ENCODE measurements at regions not wholly inside any gene's neighbourhood (a gene's known extent, or its start where the extent isn't known, plus 50 kb on each side); places are given as distances from the start of the nearest gene placed in this dataset.
A peak's percentile ranks its signal among the peaks of the same experiment; 100 is the strongest.
"Not testable (repeated sequence)": the region's sequence is repeated elsewhere in the genome, so short reads cannot be mapped to it uniquely, and the experiment has no call there.

DNA sequence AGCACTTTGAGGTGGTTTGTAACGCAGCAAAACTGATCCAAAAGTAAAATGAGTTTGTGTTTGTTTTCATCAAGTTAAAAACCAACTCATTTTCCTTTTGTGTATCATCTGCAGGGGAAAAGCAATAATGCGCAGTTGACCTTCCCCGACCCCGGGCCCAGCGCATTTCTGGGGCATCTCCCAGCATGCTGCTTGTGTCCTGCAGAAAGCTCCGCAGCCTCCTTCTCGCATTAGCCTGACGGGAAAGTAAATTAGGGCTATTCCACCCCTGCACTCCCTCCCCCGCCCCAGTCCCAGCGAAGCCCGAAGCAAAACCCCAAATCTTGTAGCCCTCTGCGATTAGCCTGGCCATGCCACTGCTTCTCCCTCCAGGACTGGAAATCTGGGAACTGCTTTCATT lies 82.0 kb upstream of the PPM1B start:
- DNase-seq, result no peak

DNA sequence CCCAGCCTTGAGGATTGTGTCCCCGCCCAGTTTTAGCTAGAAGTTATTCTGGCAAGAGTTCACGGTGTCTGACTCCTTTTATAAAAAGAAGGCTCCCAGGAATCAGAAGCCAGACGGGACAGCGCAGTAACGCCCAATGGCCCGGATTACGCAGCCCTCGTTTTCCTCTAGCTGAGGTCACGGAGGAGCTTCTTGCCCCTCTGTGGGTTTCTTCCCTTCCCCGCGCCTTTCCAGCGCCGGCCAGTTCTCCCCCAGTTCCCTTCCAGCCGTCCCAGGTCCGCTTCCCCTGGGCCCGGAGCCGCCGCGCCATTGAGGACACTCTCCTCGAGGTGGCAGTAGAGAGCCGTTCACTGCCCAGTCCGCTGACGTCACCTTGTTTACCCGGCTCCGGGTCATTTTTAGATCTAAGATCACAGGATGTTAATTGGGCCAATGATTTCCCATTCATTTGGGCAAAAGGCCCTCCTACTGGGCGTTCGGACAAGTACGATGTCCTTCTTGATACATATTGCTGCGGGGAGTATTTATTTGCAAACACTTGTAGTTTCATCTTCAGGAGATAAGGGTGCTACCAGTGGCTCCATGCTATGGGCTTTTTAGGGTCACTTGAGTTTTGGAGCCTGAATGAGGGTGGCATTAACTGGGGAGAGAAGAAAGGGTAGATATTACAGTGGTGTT lies 81.5 kb upstream of the PPM1B start:
- DNase-seq, result peak; percentile 57

DNA sequence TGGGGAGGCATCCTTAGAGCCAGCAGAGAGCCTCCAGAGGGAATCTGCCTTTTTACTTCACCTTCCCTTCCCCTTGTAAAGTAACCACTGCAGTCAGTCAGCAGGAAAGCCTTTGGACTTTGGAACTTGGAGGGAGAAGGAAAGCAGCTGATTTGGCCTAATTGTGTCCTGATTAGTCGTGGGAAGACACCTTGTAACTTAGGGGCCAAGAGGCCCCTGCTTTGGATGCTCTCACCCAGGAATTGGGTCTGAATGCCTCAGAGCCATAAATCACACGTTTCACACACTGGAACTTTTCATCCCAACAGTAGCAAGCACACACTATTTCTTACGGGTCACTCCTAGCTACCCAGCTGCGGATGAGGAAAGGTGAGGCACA lies 81.0 kb upstream of the PPM1B start:
- no peak for DNase-seq

DNA sequence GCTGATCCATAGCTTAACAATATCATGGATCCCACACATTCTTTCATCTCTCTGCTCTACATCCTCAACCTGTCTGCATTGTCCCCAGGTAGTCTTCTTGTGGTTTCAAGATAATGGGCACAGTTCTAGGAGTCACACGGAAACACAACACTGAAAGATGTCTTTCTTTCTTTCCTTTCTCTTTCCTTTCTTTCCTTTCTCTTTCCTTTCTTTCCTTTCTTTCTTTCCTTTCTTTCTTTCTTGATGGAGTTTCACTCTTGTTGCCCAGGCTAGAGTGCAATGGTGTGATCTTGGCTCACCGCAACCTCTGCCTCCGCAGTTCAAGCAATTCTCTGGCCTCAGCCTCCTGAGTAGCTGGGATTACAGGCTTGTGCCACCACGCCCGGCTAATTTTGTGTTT lies 76.2 kb upstream of the PPM1B start:
- not testable (repeated sequence) for DNase-seq

DNA sequence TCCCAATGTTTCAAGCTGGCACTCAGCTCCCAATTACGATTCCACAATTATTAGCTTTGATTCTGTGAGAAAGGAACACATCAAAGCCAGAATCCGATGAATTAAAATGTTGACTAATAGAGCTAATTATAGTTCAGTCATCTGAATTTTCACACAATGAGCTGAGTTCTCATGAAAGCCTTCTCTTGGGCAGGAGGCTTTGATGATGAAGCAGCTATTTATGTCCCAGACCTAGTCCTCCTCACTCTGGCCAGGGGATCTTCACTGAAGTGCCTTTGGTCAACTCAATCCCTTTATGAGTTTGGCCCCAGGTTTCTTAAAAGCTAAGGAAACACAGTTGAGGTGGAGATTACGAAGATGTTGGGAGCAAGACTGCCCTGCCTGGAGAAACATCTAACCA lies 74.7 kb upstream of the PPM1B start:
- no peak for DNase-seq

DNA sequence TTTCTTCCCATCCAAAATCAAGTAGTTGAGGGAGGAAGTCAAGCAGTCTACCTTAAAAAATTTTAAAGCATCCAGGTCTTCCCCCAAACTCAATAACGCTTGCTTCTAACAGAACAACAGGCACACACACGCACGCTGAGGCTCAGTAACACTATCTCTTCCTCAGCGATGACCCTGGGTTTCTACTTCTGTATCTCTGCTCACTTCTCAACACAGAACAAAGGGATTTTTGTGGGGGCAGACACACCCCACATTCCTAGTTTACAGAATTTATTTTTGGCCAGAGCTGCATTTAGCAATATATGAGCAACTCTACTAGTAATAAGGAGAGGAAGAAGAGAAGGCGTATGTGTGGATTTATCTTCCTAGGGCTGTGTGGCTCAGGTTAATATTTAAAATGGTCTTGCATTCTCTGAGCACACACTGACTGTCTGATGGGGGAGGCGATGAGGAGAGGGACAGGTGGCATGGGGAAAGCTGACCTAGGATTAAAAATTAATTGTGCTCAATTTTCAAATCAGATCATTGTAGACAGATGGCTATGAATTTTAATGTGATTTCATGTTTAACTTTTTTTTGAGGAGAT lies 71.3 kb upstream of the PPM1B start:
- no peak for DNase-seq

DNA sequence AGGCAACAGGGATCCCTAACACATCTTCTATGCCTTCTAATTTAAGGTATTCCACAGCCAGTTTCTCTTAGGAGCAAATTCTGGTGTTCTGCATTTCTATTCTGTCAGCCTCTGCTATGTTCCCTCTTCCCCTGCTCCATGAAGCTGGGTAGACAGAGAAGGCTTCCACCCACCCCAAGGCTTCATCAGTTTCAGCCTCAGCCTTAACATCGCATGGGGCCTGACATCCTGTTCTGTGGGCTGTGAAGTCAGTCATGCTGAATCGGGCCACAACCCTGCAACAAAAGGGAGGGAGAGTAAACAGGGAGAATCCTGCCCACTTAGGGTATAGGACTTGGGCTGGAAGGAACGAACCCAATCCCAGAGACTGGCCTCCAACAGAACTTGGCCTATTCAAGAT lies 70.6 kb upstream of the PPM1B start:
- DNase-seq, result no peak

DNA sequence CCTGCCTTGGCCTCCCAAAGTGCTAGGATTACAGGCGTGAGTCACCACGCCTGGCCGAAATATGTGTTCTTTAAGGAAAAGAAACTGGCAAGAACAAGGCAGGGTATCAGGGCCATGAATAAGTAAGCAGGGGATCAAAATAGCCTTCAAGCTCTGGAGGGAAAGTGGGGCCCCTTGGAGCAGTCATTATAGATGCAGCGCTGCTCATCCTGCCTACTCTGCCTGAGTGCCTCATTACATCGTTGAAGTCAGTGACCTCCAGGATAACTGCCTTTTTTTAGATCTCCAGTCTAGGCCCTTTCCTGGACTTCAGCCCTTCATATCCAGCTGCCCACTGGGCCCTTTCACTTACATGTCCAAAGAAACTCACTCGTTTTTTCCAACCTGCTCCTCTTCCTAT lies 69.8 kb upstream of the PPM1B start:
- DNase-seq, result no peak

DNA sequence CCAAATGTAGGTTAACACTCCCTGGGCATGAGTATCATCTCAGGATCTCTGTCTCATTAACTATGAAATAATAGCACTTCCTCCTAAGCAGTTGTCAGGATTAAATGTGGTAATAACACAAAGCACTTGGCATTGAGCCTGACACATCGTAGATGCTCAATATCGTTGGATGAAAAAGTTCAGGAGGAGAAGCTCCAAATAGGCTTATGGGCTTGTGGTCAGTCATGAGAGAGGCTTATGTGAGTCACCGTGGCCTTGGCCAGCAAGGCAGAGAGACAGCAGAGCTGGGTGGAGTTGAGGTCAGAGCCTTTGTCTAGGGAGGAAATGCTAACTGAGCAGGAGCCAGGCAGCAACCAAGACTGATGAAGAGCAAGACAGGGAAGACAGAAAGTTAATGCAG lies 68.3 kb upstream of the PPM1B start:
- peak; percentile 76 for DNase-seq

DNA sequence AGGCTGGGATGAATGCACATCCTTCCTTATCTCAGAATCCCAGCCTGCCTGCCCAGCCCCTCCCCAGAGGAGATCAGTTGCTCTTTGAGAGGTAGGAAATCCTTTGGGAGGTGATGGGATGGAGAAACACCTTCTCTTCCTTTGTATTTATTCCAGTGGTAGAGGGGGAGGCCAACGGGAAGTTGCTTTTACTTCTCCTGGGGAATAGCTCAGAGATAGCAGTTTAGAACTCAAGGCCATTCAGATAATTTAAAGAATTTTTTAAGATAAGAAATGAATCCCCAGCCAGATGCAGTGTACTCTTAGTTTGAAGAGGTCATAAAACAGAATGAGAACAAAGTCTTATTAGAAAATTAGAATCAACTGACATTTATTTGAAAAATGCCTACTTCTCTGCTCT lies 67.4 kb upstream of the PPM1B start:
- DNase-seq, result no peak

DNA sequence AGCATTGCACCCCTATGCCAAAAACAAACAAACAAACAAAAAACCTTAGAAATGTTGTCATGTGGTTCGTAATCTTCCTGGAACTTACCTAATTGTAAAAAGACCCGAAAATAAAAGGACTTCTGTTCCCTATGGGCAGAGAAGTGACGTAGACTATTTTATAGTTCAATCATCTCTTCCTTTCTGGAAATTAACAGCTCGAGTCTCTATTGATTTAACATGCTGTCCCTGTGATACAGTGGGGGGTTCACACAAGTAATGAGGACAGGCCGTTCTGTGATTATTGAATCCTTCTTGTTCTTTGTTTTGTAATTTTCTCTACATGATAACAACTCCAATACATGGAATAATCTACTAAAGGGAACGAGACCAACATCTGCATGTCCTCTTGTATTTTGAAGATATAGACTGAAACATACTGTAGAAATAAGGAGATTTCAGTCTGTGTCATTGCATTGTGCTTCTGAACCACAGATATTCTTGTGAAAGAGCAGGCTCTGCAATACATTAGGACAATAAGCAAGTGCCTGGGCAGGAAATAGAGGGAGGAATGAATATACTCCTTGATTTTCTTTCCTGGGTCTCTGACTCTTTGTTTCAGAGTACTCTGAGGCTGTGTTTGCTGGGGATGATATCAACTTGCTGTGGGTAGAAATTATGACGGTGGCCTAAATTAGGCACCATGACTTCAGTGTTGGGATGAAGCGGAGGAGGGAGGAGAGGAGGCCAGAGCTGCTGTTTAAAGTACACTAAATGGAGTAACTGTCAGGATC lies 65.7 kb upstream of the PPM1B start:
- DNase-seq, result no peak

DNA sequence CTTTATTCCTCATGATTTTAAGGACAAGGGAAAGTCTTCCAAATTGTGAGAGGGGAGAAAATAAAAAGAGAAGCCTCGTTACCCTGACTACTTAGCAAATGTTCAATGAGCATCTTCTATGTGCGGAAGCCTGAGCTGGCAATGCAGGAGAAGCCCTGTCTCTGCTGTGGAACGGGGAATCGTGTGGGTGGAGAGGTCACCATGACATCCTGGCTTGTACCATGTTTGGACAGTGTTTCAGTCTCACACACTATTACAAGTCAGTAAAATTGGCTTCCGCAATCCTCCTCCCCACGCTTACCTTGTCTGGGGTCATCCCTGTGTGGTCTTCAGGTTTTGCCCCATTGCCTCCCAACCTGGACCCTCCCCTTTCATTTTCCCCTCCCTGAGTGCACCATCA lies 65.0 kb upstream of the PPM1B start:
- DNase-seq, result no peak

DNA sequence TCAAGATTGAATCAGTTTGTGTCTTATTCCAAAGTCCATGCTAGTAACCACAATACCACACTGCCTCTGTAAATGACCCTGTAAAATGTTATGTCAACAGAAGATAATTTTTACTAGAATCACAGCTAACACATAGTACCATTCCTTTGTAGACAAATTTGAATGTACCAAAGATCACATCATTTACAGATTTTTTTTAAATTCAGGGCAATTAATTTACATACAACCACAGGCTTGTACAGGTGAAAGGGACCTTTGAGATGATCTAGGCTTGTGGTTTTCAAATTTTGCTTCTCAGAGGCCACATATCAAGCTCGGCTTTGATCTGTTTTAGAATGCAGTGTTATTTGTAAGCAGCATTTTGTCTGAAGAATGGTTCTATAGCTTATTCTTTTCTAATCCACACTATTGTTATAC lies 63.8 kb upstream of the PPM1B start:
- DNase-seq, result no peak

DNA sequence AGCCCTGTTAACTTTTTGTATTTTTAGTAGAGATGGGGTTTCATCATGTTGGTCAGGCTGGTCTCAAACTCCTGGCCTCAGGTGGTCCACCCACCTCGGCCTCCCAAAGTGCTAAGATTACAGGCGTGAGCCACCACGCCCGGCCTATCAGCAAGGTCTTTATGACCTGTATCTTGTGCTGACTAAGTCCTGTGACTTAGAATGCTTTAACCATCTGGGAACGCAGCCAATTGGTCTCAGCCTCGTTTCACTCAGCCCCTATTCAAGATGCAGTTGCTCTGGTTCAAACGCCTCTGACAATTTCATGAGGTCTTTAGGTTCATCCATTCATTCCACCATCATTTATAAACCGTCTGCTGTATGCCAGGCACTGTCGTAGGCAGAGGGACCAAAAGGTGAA lies 62.2 kb upstream of the PPM1B start:
- not testable (repeated sequence) for DNase-seq

DNA sequence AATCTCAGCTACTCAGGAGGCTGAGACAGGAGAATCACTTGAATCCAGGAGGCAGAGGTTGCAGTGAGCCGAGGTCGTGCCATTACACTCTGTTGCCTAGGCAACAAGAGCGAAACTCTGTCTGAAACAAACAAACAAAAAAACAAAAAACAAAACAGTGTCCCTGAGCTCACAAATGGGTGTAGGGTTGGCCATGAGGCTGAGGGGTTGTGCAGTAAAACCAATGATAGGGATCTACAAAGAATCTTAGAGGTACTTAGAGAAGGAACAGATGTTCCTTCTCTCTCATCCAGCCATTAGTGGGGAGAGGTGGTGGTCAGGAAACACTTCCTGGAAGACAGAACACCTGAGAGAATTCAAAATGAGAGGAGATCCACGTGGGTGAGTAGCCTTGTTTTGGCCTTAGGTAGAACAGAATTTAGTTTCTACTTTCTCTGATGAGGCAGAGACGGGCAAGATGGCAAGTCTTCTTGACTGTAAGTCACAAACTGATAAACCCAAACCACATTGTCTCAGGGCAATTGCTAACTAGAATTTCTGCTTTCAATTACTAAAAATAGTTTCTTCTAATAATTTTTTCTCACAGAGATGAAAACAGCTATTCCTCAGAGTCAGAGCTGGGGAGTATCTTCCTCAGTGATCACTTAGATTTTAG lies 61.5 kb upstream of the PPM1B start:
- no peak for DNase-seq

DNA sequence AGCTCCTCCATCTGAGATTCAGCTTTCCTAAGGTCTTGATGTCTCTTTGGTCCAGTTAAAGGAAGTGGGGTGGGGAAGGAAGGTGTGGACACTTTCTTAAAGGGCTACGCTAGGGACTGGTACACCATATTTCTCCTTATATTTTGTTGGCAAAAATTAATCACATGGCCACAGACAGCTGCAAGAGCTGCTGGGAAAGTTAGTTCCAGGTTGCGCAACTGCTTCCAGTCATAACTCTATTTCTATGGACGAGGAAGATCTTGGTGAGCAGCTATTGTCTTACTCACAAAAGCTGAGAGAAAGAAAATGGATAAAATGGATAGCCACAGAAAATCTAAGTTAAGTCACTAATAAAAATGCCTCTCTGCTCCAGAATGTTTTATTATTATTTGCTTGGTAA lies 60.7 kb upstream of the PPM1B start:
- no peak for DNase-seq

DNA sequence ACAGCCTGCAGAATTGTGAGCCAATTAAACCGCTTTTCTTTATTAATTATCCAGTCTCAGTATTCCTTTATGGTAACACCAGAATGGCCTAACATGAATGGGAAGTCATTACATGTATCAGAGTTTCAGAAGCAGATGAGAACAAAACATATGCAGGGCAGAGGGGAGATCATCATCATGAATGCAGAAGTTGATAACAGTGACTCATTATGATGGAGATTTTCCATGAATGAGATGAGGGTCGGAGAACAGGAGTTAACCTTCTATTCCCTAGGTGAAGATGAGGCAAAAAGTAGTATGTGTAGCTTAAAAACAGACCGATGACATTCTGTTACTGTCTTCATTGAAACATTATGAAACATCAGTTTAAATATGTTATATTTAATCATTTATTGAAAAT lies 59.5 kb upstream of the PPM1B start:
- DNase-seq, result no peak

DNA sequence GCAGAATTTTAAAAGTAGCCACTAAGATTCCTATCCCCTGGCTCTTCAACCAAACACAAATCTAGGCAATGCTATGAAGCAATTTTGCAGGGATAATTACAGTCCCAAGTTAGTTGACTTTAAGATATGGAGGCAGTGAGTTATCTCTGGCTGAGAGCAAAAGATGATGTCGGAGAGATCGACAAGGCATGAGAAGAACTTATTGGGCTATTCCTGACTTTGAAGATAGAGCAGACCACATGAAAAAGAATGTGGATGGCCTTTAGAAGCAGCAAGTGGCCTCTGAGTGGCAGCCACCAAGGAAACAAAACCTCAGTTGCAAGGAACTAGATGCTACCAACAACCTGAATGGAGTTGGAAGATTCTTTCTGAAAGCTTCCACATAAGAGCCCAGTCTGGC lies 58.2 kb upstream of the PPM1B start:
- no peak for DNase-seq

DNA sequence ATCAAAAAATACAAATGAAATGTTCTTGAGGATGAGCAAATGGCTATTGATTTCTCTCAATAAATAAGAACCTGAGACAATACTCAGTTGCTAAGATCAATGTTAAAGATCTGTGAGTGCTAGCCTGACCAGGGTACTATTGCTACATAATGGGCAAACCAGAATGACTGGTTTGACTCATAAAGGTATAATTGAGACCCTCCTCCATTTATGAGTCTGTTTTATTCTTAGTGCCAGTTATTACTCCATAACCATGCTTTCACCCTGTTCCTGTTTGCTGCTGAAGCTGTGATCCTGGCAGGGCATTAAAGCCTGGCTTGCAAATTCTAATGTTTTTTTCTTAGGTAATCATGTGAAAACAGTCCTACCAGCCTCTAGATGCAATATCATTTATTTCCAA lies 56.6 kb upstream of the PPM1B start:
- DNase-seq, result no peak

DNA sequence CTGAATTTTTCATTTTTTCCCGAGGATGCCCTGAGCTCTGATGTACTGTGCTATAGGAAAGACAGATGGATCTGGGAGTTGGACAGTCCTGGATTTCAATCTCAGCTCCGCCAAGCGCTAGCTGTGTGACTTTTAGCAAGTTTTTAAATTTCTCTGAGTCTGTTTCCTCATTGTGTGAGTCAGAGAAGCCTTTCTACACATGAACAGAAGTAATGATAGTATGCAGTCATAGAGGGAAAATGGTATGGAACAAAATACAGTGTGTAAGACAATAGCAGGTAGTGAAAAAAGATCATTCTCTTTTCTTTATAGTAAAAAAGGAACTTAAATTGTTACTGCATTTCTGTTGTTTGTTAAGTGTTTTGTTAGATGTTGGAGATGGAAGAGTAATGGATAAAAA lies 52.4 kb upstream of the PPM1B start:
- DNase-seq, result no peak

DNA sequence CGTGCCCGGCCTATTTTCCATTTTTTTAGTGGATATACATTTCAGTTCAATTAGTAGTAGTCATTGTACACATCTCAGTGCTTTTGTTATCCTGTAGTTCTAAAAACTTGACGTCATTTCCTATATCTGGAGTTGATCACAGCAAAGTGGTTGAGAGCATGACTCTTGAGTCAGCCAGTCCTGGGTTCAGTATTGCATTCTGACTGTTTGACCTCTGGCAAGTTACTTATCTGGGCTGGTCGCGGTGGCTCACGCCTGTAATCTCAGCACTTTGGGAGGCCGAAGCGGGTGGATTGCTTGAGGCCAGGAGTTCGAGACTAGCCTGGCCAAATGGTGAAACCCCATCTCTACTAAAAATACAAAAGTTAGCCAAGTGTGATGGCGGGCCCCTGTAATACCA lies 50.4 kb upstream of the PPM1B start:
- no peak for DNase-seq
